ENCODE measurements at regions not wholly inside any gene's neighbourhood (a gene's known extent, or its start where the extent isn't known, plus 50 kb on each side); places are given as distances from the start of the nearest gene placed in this dataset.

GRCh38 chr11:41714101-41714500 is 254.6 kb upstream of the LRRC4C start:
- TF ChIP-seq EZH2 (IDR thresholded peaks at IDR 0.05; ENCODE audit: borderline replicate concordance, low read depth, low read length, severe bottlenecking) (no peak), CTCF (IDR thresholded peaks at IDR 0.05; ENCODE audit: extremely low read depth in 1 of 2, insufficient read depth in 1 of 2, low read depth in 1 of 2, low read length in 2 of 2) (no peak), MAX (IDR thresholded peaks at IDR 0.05; ENCODE audit: insufficient read depth, insufficient read length) (no peak), POLR2A (IDR thresholded peaks at IDR 0.05; ENCODE audit: low read depth, low read length) (no peak), JUN (IDR thresholded peaks at IDR 0.05; ENCODE audit: borderline replicate concordance, insufficient read depth, insufficient read length, low read depth) (no peak), MYC (IDR thresholded peaks at IDR 0.05; ENCODE audit: low read depth, low read length) (no peak), GATA2 (IDR thresholded peaks at IDR 0.05; ENCODE audit: insufficient read depth, insufficient read length, low read depth, low read length) (no peak)

All from endothelial cell of umbilical vein (primary cell).